Activated naive CD8-positive, alpha-beta T cell treated with anti-CD3 and anti-CD28 coated beads for 36 hours (primary cell): ENCODE measurements at regions not wholly inside any gene's neighbourhood (a gene's known extent, or its start where the extent isn't known, plus 50 kb on each side); places are given as distances from the start of the nearest gene placed in this dataset.

Source experiments
- DNase-seq: peaks from one replicate; pipeline ENCODE4 v3.0.0; 2021
- H3K27ac Mint-ChIP-seq: one replicate; pipeline ENCODE4 v1.8.0; 2022; ENCODE audit warnings: mild to moderate bottlenecking, moderate library complexity, mixed read lengths
- H3K27me3 Mint-ChIP-seq: one replicate; pipeline ENCODE4 v1.8.0; 2022; ENCODE audit warnings: mild to moderate bottlenecking, mixed read lengths
- H3K36me3 Mint-ChIP-seq: one replicate; pipeline ENCODE4 v1.8.0; 2021; ENCODE audit warnings: mild to moderate bottlenecking, mixed read lengths
- H3K4me1 Mint-ChIP-seq: one replicate; pipeline ENCODE4 v1.8.0; 2021; ENCODE audit warnings: mixed read lengths
- H3K4me3 Mint-ChIP-seq: one replicate; pipeline ENCODE4 v1.8.0; 2022; ENCODE audit warnings: mild to moderate bottlenecking, moderate library complexity, mixed read lengths
- H3K9me3 Mint-ChIP-seq: one replicate; pipeline ENCODE4 v1.8.0; 2022; ENCODE audit warnings: mixed read lengths

DNA sequence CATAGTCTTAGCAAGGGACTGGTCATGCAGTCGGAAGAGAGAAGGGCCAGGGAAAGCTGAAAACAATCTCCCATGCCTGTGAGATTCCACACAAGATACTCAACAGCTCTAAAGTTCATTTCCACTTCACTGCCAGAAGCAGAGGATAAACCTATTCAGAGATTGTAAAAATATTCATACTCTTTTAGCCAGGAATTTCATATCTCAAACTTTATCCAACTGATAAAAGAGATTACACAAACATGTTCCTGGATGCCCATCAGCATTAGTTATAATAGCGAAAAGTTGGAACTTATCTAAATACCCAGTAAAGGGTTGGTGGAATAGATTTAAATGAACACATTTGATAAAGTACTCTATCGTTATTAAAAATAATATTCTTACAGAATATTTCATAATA lies 75.2 kb upstream of the ARHGEF3 start:
- Mint-ChIP-seq H3K9me3 (peaks cover 2% of the 10 kb centered on the region), H3K27ac (peak overlapping the region; percentile 90), H3K27me3 (no peaks in the 10 kb centered on the region), H3K36me3 (peaks cover 42% of the 10 kb centered on the region), H3K4me1 (peaks cover 84% of the 10 kb centered on the region), H3K4me3 (peak overlapping the region; percentile 12)
- DNase-seq = no peak

DNA sequence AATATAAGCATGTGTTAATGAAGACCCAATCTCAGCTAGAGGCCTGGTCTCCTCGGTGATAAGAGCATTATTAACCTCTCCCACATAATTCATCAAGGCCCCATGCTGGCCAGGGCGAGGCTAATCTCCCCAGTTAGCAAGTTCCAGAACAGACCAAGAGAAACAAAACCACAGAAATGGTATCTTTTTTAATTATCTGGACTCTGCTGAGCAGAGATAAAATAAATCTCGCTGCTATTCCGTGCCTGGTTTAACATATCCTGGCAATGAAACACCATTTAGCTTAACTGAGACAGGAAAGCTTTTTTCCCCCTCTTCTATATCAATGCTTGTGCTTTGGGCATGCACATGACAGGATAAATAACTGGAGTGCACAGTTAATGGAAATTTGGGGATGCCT lies 72.5 kb upstream of the ARHGEF3 start:
- no peak overlapping the region for H3K4me3 Mint-ChIP-seq
- no peak overlapping the region for H3K27ac Mint-ChIP-seq
- H3K27me3 Mint-ChIP-seq = no peaks in the 10 kb centered on the region
- no peaks in the 10 kb centered on the region for H3K9me3 Mint-ChIP-seq
- H3K4me1 Mint-ChIP-seq = peaks cover 77% of the 10 kb centered on the region
- no peak for DNase-seq
- H3K36me3 Mint-ChIP-seq = peaks cover 21% of the 10 kb centered on the region

DNA sequence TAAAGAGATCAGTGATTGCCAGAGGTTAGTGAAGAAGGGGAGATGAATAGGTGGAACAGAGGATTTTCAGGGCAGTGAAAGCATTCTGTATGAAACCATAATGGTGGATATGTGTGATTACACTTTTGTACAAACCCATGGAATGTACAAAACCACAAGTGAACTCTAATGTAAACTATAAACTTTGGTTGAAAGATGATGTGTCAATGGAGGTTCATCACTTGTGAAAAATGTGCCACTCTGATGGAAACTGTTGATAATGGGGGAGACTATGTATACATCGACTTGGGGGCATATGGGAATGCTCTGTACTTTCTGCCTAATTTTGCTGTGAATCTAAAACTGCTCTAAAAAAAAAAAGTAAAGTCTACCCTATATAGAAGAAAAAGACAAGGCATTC lies 68.7 kb upstream of the ARHGEF3 start:
- Mint-ChIP-seq H3K27me3 (no peaks in the 10 kb centered on the region), H3K36me3 (peaks cover 9% of the 10 kb centered on the region), H3K27ac (peak overlapping the region; percentile 52)

DNA sequence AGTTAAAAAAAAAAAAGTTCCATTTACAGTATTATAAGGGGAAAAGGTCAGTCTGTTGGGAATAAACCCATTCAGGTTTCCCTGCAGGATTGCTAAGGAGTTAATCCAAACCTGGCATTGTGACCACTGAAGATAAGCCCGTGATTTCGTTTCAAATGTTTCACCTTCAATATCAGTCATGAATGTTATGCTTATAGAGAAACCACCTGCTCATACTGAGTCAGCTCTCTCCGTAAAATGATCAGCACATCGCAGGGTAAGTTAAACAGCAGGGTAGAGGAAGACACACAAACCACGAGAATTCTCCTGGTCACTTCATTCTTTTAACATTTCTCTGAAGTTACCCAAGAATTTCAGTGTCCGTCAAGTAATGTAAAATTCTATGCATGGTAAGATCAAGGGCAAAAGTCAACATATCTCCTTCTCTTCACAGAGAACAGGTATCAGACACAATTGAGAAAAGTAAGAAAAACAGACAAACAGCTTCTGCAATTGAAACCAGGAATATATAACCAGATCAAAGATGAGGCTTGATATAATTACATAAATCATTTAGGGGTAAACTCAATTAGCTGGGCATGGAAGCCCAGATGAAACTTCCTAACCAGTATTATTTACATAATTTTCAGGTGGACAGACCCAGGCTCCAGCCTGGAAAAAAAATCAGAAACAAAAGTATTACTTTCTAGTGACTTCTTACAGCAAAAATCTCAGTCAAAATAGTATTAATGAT lies 67.6 kb upstream of the ARHGEF3 start:
- Mint-ChIP-seq H3K27ac (peak overlapping the region; percentile 83), H3K4me1 (peaks cover 62% of the 10 kb centered on the region), H3K27me3 (no peaks in the 10 kb centered on the region), H3K9me3 (peaks cover 1% of the 10 kb centered on the region), H3K36me3 (peaks cover 7% of the 10 kb centered on the region), H3K4me3 (peak overlapping the region; percentile 61)
- DNase-seq = no peak

More for the DNA sequence above, 68.7 kb upstream of the ARHGEF3 start:
- peaks cover 64% of the 10 kb centered on the region for H3K4me1 Mint-ChIP-seq
- no peaks in the 10 kb centered on the region for H3K9me3 Mint-ChIP-seq
- DNase-seq = no peak
- H3K4me3 Mint-ChIP-seq = no peak overlapping the region

DNA sequence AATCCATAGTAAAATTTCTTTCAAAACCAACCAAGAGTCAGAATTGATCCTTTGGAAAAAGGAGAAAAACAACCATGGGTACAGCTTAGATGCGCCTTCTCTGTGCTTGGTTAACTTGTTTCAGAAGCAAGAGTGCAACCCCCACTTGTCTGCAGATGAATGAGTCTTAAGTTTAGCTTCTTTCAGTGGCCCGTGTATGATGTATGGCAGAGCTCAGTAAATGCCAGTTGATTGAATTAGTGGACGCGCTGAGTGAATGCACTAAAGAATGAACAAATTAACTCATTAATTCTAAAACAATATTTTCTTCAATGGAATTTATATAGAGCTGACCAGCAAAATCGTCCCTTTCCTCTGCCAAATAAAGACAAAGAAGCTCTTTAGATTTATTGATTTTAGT lies 67.0 kb upstream of the ARHGEF3 start:
- no peak for DNase-seq
- Mint-ChIP-seq H3K27me3 (no peaks in the 10 kb centered on the region), H3K36me3 (peaks cover 13% of the 10 kb centered on the region), H3K27ac (no peak overlapping the region), H3K9me3 (peaks cover 6% of the 10 kb centered on the region), H3K4me3 (no peak overlapping the region), H3K4me1 (peaks cover 63% of the 10 kb centered on the region)

DNA sequence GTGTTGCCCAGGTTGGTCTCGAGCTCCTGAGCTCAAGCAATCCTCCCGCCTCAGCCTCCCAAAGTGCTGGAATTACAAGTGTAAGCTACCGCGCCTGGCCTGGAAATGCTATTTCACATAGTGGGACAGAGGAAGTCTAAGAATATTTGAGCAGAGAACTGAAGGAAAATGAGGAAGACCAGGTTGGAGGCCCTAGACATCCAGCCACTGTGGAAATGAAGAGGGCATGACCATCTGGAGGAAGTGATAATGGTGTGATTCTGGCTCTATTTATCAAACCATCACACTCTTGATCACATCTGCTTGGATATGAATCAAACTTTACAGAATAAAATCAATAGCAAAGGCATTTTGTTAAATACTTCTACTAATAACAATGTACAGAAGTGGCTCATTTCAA lies 65.9 kb upstream of the ARHGEF3 start:
- no peak for DNase-seq
- no peak overlapping the region for H3K27ac Mint-ChIP-seq
- H3K9me3 Mint-ChIP-seq = peaks cover 6% of the 10 kb centered on the region
- no peak overlapping the region for H3K4me3 Mint-ChIP-seq
- peaks cover 68% of the 10 kb centered on the region for H3K4me1 Mint-ChIP-seq
- H3K36me3 Mint-ChIP-seq = peaks cover 13% of the 10 kb centered on the region
- H3K27me3 Mint-ChIP-seq = no peaks in the 10 kb centered on the region

DNA sequence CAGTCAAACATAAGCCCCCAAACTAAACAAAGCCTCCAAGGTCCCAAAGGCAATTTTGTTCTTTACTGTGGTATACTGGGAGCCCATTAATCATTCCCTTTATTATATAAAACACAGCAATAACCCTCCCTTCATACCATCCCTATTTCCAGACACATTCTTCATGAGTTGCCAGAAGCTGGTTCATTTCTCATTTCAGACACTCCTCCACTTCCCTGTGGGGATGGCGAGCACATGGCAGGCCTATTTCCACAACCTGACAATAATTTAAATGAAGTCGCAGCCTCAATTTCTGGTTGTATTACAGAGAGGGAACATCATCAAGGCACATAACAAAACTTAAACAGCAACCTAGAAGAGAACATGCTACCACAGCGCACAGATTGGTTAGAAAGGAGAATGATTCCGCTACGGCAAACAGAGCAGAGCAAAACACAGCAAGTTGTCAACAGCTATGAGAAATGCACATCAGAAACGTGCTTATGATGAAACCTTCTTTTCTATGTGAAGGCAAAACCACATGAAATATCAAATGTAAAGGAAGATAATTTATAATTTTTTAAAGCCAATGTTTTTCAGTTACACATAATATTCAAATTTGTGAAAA lies 63.3 kb upstream of the ARHGEF3 start:
- DNase-seq = no peak
- Mint-ChIP-seq H3K9me3 (peaks cover 6% of the 10 kb centered on the region), H3K36me3 (peaks cover 17% of the 10 kb centered on the region), H3K27me3 (no peaks in the 10 kb centered on the region), H3K4me3 (no peak overlapping the region), H3K4me1 (peaks cover 75% of the 10 kb centered on the region), H3K27ac (peak overlapping the region; percentile 35)

DNA sequence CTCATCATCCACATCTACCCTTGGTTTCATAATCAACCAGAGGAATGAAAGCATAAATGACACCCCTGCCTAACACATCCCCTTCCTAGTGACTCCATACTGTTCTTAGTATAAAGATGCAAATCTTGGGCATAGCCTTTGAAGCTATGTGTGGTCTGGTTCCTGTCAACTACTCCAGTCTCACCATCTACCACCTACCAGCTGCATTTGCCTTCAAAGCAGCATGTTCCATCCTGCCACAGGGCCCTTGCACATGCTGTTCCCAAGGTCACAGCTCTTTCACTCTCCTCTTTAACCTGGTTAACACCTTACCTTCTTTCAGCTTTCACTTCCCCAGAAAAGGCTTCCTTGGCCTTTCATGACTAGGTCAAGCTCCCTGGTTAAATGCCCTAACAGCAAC lies 62.3 kb upstream of the ARHGEF3 start:
- H3K27me3 Mint-ChIP-seq = no peaks in the 10 kb centered on the region
- H3K4me3 Mint-ChIP-seq = no peak overlapping the region
- H3K9me3 Mint-ChIP-seq = peaks cover 6% of the 10 kb centered on the region
- H3K4me1 Mint-ChIP-seq = peaks cover 68% of the 10 kb centered on the region
- peak; percentile 50 for DNase-seq
- H3K36me3 Mint-ChIP-seq = peaks cover 17% of the 10 kb centered on the region
- H3K27ac Mint-ChIP-seq = peak overlapping the region; percentile 89

DNA sequence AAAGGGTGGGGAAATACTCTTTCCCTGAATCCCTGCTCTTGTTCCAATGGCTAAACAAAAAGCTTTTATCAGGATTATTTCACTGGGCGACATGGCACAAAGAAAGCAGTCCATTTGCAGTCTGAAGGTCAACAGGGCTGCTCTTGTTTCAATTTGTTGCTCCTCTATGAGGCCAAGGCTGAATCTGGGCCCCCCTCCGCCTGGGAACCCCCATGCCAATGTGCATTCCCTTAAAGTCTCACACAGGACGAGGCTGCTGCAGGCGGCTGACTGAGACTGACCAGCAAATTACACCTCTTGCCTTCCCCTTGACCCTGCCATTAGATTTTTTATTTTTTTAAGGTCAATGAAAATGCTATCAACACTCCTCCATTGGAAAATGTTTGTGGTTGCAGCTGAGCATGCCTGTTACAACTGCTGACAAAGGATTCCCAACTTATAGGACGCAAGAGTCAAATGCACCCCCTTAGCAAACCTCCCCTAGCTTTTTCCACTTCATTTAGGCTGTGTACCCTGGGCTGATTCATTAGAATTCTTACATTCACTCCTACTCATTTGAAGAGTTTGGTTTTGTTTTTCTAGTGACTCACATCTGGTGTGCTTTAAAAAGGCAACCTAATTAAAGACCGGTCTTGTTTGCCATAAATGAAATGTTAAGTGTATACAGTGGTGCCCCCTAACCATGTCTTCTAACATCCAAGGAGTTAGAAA lies 60.8 kb upstream of the ARHGEF3 start:
- Mint-ChIP-seq H3K36me3 (peaks cover 17% of the 10 kb centered on the region), H3K4me3 (peak overlapping the region; percentile 26), H3K9me3 (peaks cover 6% of the 10 kb centered on the region), H3K4me1 (peaks cover 67% of the 10 kb centered on the region), H3K27me3 (no peaks in the 10 kb centered on the region), H3K27ac (peak overlapping the region; percentile 89)
- peak; percentile 39 for DNase-seq

DNA sequence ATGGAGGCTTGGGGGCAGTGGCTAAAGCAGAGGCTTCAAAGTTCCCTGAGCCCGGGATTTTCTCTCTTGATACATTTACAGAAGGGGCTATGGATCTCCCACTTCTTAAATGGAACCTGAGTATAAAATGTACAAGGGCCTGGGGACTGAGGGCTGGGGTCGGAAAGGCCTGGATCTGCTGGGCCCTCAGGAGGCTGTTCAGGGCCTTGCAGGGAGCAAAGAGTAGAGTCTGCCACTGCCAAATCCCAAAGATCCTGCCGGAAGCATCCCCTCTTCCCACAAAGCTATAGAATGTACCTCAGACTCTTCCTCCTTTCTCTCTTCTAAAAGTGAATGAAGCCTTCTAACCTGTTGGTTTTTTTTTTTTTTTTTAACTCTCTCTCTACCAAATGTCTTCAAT lies 59.8 kb upstream of the ARHGEF3 start:
- peaks cover 66% of the 10 kb centered on the region for H3K4me1 Mint-ChIP-seq
- H3K27ac Mint-ChIP-seq = peak overlapping the region; percentile 79
- DNase-seq = no peak
- H3K4me3 Mint-ChIP-seq = no peak overlapping the region
- H3K36me3 Mint-ChIP-seq = peaks cover 19% of the 10 kb centered on the region
- peaks cover 6% of the 10 kb centered on the region for H3K9me3 Mint-ChIP-seq
- H3K27me3 Mint-ChIP-seq = no peaks in the 10 kb centered on the region

DNA sequence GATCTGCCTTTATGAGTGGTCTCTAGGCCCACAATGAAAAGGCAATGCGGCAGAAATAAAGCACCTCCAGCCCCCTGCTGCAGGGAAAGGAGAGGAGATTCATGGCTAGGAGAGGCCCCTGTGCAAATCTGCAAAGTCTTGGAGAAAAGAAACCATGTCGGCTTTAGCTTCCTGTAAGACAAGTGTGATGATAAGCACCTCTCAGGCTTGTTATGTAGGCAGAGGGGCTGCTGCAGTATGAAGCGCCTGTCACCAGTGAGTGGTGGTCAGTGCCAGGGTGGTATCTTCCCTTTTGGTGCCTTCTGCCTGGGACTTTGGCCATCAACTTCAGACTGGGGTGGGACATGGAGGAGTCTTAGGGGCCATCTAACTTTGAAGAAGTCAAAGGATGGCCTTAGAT lies 59.2 kb upstream of the ARHGEF3 start:
- peaks cover 65% of the 10 kb centered on the region for H3K4me1 Mint-ChIP-seq

DNA sequence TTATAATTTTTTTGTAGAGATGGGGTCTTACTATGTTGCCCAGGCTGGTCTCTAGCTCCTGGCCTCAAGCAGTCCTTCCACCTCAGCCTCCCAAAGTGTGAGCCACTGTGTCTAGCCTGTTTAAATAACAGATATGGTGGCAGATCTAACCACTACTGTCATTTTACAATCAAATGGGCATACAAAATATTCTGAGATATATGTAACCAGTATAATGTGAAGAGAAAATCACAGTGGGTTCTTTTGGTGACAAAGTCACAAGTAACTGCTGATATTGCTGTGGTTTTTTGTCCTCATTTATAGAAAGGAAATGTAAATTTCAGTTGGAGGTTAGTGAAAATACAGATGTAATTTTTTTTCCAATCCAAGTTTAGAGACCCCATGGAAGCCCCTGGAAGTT lies 58.6 kb upstream of the ARHGEF3 start:
- no peak for DNase-seq
- Mint-ChIP-seq H3K4me1 (peaks cover 66% of the 10 kb centered on the region), H3K9me3 (peaks cover 6% of the 10 kb centered on the region), H3K27me3 (no peaks in the 10 kb centered on the region), H3K36me3 (peaks cover 19% of the 10 kb centered on the region), H3K4me3 (no peak overlapping the region), H3K27ac (peak overlapping the region; percentile 79)

More for the DNA sequence above, 59.2 kb upstream of the ARHGEF3 start:
- no peak for DNase-seq
- Mint-ChIP-seq H3K4me3 (no peak overlapping the region), H3K27me3 (no peaks in the 10 kb centered on the region), H3K27ac (peak overlapping the region; percentile 79), H3K36me3 (peaks cover 19% of the 10 kb centered on the region), H3K9me3 (peaks cover 6% of the 10 kb centered on the region)

DNA sequence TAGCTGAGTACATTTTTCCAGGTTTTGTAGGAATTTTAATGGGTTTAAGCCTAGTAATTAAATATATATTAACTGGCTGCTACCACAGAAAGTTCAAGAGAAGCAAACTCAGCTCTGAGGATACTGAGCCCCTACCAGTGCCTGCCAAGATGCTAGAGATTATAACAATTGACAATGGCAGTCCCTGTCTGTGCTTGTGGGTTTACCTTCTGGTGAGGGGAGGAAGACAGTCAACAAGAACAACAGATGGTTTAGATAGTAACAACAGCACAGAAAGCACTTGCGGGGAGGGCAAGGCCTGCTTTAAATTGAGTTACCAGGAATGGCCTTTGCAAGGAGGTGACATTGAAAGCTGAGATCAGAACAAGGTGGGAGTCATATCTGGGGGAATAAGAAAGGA lies 56.6 kb upstream of the ARHGEF3 start:
- H3K27me3 Mint-ChIP-seq = no peaks in the 10 kb centered on the region
- no peak for DNase-seq
- H3K4me3 Mint-ChIP-seq = no peak overlapping the region
- peaks cover 10% of the 10 kb centered on the region for H3K36me3 Mint-ChIP-seq
- H3K4me1 Mint-ChIP-seq = peaks cover 58% of the 10 kb centered on the region
- no peak overlapping the region for H3K27ac Mint-ChIP-seq
- no peaks in the 10 kb centered on the region for H3K9me3 Mint-ChIP-seq

DNA sequence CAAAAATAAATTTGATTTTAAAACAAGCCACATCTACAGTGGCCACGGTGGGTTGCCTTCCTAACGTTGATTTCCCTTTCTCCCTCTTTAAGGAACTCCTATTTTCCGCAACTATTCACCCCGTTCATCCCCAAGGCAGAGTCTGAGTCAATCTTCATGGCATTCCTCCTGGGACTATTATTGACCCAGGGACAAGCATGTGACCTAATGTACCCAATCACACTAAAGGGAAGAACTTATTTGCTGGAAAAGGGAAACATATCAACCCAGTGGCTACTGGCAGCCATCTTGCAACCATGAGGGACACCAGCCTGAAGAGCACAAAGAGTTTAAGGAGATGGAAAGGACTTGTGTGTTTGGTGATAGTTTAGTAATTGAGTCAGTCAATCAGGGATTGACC lies 55.4 kb upstream of the ARHGEF3 start:
- Mint-ChIP-seq H3K36me3 (peaks cover 12% of the 10 kb centered on the region), H3K9me3 (no peaks in the 10 kb centered on the region), H3K27me3 (no peaks in the 10 kb centered on the region), H3K4me3 (no peak overlapping the region), H3K27ac (no peak overlapping the region), H3K4me1 (peaks cover 53% of the 10 kb centered on the region)
- DNase-seq = no peak

DNA sequence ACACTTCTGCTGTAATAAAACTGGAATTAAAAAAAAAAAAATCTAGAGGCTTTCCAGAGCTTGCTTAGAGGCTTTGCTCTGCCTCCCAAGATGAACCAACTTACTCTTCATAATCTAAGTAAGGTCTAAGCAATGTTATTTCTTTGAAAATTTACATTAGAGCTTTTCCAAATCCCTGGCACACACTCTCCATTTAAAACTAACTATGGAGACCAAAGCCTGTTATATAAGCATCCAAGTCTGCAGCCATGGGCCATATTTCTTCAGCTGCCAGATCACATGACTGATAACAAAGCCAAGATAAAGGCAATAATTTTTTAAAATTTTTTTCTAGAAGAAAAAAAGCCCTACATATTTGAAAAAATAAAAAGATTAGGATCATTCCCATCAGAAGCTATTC lies 55.0 kb upstream of the ARHGEF3 start:
- no peak overlapping the region for H3K27ac Mint-ChIP-seq
- H3K36me3 Mint-ChIP-seq = peaks cover 16% of the 10 kb centered on the region
- no peaks in the 10 kb centered on the region for H3K9me3 Mint-ChIP-seq
- H3K27me3 Mint-ChIP-seq = no peaks in the 10 kb centered on the region
- H3K4me3 Mint-ChIP-seq = no peak overlapping the region
- no peak for DNase-seq
- peaks cover 51% of the 10 kb centered on the region for H3K4me1 Mint-ChIP-seq
